ENCODE measurements at regions not wholly inside any gene's neighbourhood (a gene's known extent, or its start where the extent isn't known, plus 50 kb on each side); places are given as distances from the start of the nearest gene placed in this dataset.

- no peak overlapping the region for H3K14ac ChIP-seq (ENCODE audit: low read length)
- H3K36me3 ChIP-seq (ENCODE audit: control insufficient read depth in 1 of 2, insufficient read depth in 2 of 2, low read length in 2 of 2): no peaks in the 10 kb centered on the region
- no CpG with 5 or more reads among the region's 2 CpGs for WGBS (ENCODE audit: extremely low coverage, insufficient coverage, insufficient read length)
- no peak overlapping the region for H4K91ac ChIP-seq (ENCODE audit: low read depth, low read length)
- no peaks in the 10 kb centered on the region for H3K27me3 ChIP-seq (ENCODE audit: insufficient read depth, low read length)
- no peak for DNase-seq
- no peaks in the 10 kb centered on the region for H3K9me3 ChIP-seq (ENCODE audit: insufficient read depth, low read depth, low read length)
- H3K4me1 ChIP-seq (ENCODE audit: control insufficient read depth in 1 of 2, insufficient read depth in 2 of 2, low read length in 2 of 2): no peaks in the 10 kb centered on the region
- H4K12ac ChIP-seq (ENCODE audit: low read depth, low read length): no peak overlapping the region
- H3K9ac ChIP-seq (ENCODE audit: low read length): no peak overlapping the region
- no peak overlapping the region for H2BK12ac ChIP-seq (ENCODE audit: low read length)
- no peak overlapping the region for H2AFZ ChIP-seq (ENCODE audit: insufficient read depth, low read length, poor library complexity)
- H2BK120ac ChIP-seq (ENCODE audit: insufficient read depth, low read length, poor library complexity): no peak overlapping the region
- H3K79me1 ChIP-seq (ENCODE audit: low read length): no peaks in the 10 kb centered on the region
- H3K79me2 ChIP-seq (ENCODE audit: control insufficient read depth, insufficient read depth, low read length, poor library complexity): no peaks in the 10 kb centered on the region
- no peak overlapping the region for H3K4me2 ChIP-seq (ENCODE audit: low read length)
- no peak overlapping the region for H3K18ac ChIP-seq (ENCODE audit: low read length)
- H3K27ac ChIP-seq (ENCODE audit: low read depth, low read length): no peak overlapping the region
- no peak overlapping the region for H3K4me3 ChIP-seq (ENCODE audit: low read depth, low read length)
- H4K8ac ChIP-seq (ENCODE audit: low read depth, low read length): no peak overlapping the region
- no peak overlapping the region for H2AK5ac ChIP-seq (ENCODE audit: low read length)
- no peak overlapping the region for H3K23ac ChIP-seq (ENCODE audit: low read length)
- no peak overlapping the region for H2BK5ac ChIP-seq (ENCODE audit: low read depth, low read length, poor library complexity)
- H3K4ac ChIP-seq (ENCODE audit: low read depth, low read length): no peak overlapping the region
These were observed 159.1 kb upstream of the MAP1B start for GRCh38 chr5:71948206-71948605.

- Histone ChIP-seq H3K79me1 (ENCODE audit: low read length) (no peaks in the 10 kb centered on the region), H2BK5ac (ENCODE audit: low read depth, low read length, poor library complexity) (no peak overlapping the region), H3K79me2 (ENCODE audit: control insufficient read depth, insufficient read depth, low read length, poor library complexity) (no peaks in the 10 kb centered on the region), H4K12ac (ENCODE audit: low read depth, low read length) (no peak overlapping the region), H4K8ac (ENCODE audit: low read depth, low read length) (no peak overlapping the region), H3K23ac (ENCODE audit: low read length) (no peak overlapping the region), H3K27ac (ENCODE audit: low read depth, low read length) (no peak overlapping the region), H3K14ac (ENCODE audit: low read length) (no peak overlapping the region), H2AFZ (ENCODE audit: insufficient read depth, low read length, poor library complexity) (no peak overlapping the region), H3K27me3 (ENCODE audit: insufficient read depth, low read length) (no peaks in the 10 kb centered on the region), H3K4me3 (ENCODE audit: low read depth, low read length) (no peak overlapping the region), H3K4me2 (ENCODE audit: low read length) (no peak overlapping the region), H3K9me3 (ENCODE audit: insufficient read depth, low read depth, low read length) (no peaks in the 10 kb centered on the region), H3K18ac (ENCODE audit: low read length) (no peak overlapping the region), H2AK5ac (ENCODE audit: low read length) (no peak overlapping the region), H2BK12ac (ENCODE audit: low read length) (no peak overlapping the region), H2BK120ac (ENCODE audit: insufficient read depth, low read length, poor library complexity) (no peak overlapping the region), H3K9ac (ENCODE audit: low read length) (no peak overlapping the region), H3K4ac (ENCODE audit: low read depth, low read length) (no peak overlapping the region), H3K36me3 (ENCODE audit: control insufficient read depth in 1 of 2, insufficient read depth in 2 of 2, low read length in 2 of 2) (no peaks in the 10 kb centered on the region), H3K4me1 (ENCODE audit: control insufficient read depth in 1 of 2, insufficient read depth in 2 of 2, low read length in 2 of 2) (peaks cover 0 to 4% of the 10 kb centered on the region in 2 experiments), H4K91ac (ENCODE audit: low read depth, low read length) (no peak overlapping the region)
- DNase-seq: no peak
- no CpG with 5 or more reads among the region's 5 CpGs for WGBS (ENCODE audit: extremely low coverage, insufficient coverage, insufficient read length)
These were observed 157.5 kb upstream of the MAP1B start for GRCh38 chr5:71949772-71950171.

- DNase-seq: no peak
- Histone ChIP-seq H3K79me2 (ENCODE audit: control insufficient read depth, insufficient read depth, low read length, poor library complexity) (no peaks in the 10 kb centered on the region), H2AFZ (ENCODE audit: insufficient read depth, low read length, poor library complexity) (no peak overlapping the region), H2BK12ac (ENCODE audit: low read length) (no peak overlapping the region), H4K91ac (ENCODE audit: low read depth, low read length) (no peak overlapping the region), H4K8ac (ENCODE audit: low read depth, low read length) (no peak overlapping the region), H3K23ac (ENCODE audit: low read length) (no peak overlapping the region), H3K4me2 (ENCODE audit: low read length) (no peak overlapping the region), H3K36me3 (ENCODE audit: control insufficient read depth in 1 of 2, insufficient read depth in 2 of 2, low read length in 2 of 2) (no peaks in the 10 kb centered on the region), H2BK5ac (ENCODE audit: low read depth, low read length, poor library complexity) (no peak overlapping the region), H3K4ac (ENCODE audit: low read depth, low read length) (no peak overlapping the region), H3K79me1 (ENCODE audit: low read length) (no peaks in the 10 kb centered on the region), H3K4me3 (ENCODE audit: low read depth, low read length) (no peak overlapping the region), H3K27ac (ENCODE audit: low read depth, low read length) (no peak overlapping the region), H3K9ac (ENCODE audit: low read length) (no peak overlapping the region), H3K27me3 (ENCODE audit: insufficient read depth, low read length) (no peaks in the 10 kb centered on the region), H3K18ac (ENCODE audit: low read length) (no peak overlapping the region), H4K12ac (ENCODE audit: low read depth, low read length) (no peak overlapping the region), H2AK5ac (ENCODE audit: low read length) (no peak overlapping the region), H3K9me3 (ENCODE audit: insufficient read depth, low read depth, low read length) (no peaks in the 10 kb centered on the region), H2BK120ac (ENCODE audit: insufficient read depth, low read length, poor library complexity) (no peak overlapping the region), H3K14ac (ENCODE audit: low read length) (no peak overlapping the region), H3K4me1 (ENCODE audit: control insufficient read depth in 1 of 2, insufficient read depth in 2 of 2, low read length in 2 of 2) (peaks cover 4 to 7% of the 10 kb centered on the region in 2 experiments)
- no CpG with 5 or more reads among the region's 8 CpGs for WGBS (ENCODE audit: extremely low coverage, insufficient coverage, insufficient read length)
These were observed 153.4 kb upstream of the MAP1B start for GRCh38 chr5:71953866-71954265.

DNA sequence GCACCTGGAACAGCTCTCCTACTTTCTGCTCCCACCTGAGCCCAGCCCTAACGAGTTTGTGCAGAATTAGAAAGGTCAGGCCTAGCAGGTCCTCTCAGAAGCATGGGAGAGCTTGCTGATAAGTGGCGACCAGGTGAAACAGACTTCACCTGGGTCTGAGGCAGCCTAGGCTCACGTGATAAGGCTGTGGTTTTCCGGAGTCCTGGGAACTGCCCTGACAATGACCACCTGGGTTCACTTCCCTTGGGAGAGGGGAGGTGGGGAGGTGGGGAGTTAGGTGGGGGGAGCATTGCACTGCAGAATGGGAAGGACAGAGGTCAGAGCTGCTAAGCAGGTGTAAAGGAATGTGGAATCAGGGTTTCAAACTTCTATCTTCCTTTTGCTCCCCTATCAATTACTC, 152.9 kb upstream of the MAP1B start:
- WGBS (ENCODE audit: extremely low coverage, insufficient coverage, insufficient read length): no CpG with 5 or more reads among the region's 4 CpGs

More for the DNA sequence above, 152.9 kb upstream of the MAP1B start:
- Histone ChIP-seq H3K23ac (ENCODE audit: low read length) (no peak overlapping the region), H3K79me1 (ENCODE audit: low read length) (no peaks in the 10 kb centered on the region), H3K9me3 (ENCODE audit: insufficient read depth, low read depth, low read length) (no peaks in the 10 kb centered on the region), H3K27me3 (ENCODE audit: insufficient read depth, low read length) (no peaks in the 10 kb centered on the region), H3K4ac (ENCODE audit: low read depth, low read length) (no peak overlapping the region), H4K91ac (ENCODE audit: low read depth, low read length) (no peak overlapping the region), H3K36me3 (ENCODE audit: control insufficient read depth in 1 of 2, insufficient read depth in 2 of 2, low read length in 2 of 2) (no peaks in the 10 kb centered on the region), H2BK12ac (ENCODE audit: low read length) (no peak overlapping the region), H3K4me3 (ENCODE audit: low read depth, low read length) (no peak overlapping the region), H3K4me1 (ENCODE audit: control insufficient read depth in 1 of 2, insufficient read depth in 2 of 2, low read length in 2 of 2) (peaks cover 4 to 7% of the 10 kb centered on the region in 2 experiments), H3K18ac (ENCODE audit: low read length) (no peak overlapping the region), H3K4me2 (ENCODE audit: low read length) (no peak overlapping the region), H3K9ac (ENCODE audit: low read length) (no peak overlapping the region), H2AK5ac (ENCODE audit: low read length) (no peak overlapping the region), H3K27ac (ENCODE audit: low read depth, low read length) (no peak overlapping the region), H2BK120ac (ENCODE audit: insufficient read depth, low read length, poor library complexity) (no peak overlapping the region), H3K14ac (ENCODE audit: low read length) (no peak overlapping the region), H3K79me2 (ENCODE audit: control insufficient read depth, insufficient read depth, low read length, poor library complexity) (no peaks in the 10 kb centered on the region), H4K8ac (ENCODE audit: low read depth, low read length) (no peak overlapping the region), H4K12ac (ENCODE audit: low read depth, low read length) (no peak overlapping the region), H2AFZ (ENCODE audit: insufficient read depth, low read length, poor library complexity) (no peak overlapping the region), H2BK5ac (ENCODE audit: low read depth, low read length, poor library complexity) (no peak overlapping the region)
- no peak for DNase-seq

Data from trophoblast cell (in vitro differentiated cells and primary cell).